Fibroblast of peridontal ligament (primary cell): ENCODE measurements at regions not wholly inside any gene's neighbourhood (a gene's known extent, or its start where the extent isn't known, plus 50 kb on each side); places are given as distances from the start of the nearest gene placed in this dataset.

ENCODE experiments used
- DNase-seq: peaks from one replicate; pipeline ENCODE4 v3.0.0-alpha.2; 2010; ENCODE audit errors: extremely low read depth

- no peak for DNase-seq
These were observed 140.2 kb upstream of the PJA1 start for GRCh38 chrX:69305333-69306062.

- no peak for DNase-seq
These were observed 138.0 kb upstream of the PJA1 start for GRCh38 chrX:69303231-69303630.

- no peak for DNase-seq
These were observed 134.9 kb upstream of the PJA1 start for GRCh38 chrX:69299951-69300714.

GRCh38 chrX:69299285-69299684 is 134.0 kb upstream of the PJA1 start:
- no peak for DNase-seq

GRCh38 chrX:69298466-69299140 is 133.3 kb upstream of the PJA1 start:
- DNase-seq: peak; percentile 2

DNA sequence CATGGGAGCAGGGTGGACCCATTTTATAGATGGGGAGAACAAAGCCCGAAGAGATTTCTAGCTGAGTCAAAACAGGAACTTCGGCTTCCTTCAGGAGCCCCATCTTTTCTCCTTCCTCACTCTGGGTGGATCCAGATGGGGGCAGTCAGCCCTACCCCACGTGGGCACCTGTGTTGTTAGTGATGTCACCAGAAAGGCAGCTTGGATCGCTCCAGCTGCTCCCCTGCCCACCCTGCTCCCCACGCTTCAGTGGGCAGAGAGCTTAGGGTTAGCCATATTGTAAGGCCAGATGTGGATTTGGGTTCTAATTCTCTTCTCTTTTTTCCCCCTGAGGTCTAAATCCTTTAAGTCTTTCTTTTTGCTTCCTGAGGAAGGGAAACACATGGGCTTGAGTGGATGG is 132.3 kb upstream of the PJA1 start:
- DNase-seq: no peak

GRCh38 chrX:69293776-69294601 is 128.7 kb upstream of the PJA1 start:
- no peak for DNase-seq

DNA sequence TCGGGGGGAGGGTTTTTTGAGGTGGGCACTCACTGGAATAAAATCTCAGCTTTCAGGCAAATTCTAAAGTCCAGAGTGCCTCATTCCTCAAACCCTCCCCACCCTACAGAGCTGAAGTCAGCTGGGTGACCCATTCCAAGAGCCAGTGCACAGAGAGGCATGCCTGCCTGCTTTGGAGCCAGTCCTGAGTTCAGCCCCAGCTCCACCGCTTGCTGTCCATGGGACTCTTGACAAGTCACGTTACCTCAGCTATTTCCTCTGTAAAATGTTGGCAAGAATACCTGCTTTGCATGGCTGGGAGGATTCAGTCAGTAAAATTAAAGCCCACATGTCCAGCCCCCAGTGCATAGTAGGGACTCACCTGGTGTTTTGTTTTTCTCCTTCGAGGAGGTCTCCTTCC is 125.9 kb upstream of the PJA1 start:
- DNase-seq: no peak

DNA sequence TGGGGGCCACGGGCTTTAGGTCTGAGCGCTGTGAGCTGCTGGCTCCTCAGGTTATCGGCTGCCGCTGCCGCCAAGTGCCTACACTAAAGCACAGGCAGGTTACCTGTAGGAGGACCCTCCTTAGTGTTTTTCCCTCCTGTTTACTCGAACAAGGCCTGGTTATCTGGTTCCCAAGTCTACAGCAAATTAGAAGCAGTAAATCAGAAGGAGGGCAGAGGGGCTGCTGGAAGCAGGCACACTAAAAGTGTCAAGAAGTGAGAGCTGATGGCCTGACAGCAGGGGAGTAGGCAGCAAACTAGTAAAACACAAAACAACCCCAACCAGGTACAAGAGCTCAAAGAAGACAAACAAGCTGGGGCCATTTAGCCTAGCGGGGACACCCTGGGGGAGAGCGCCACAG is 125.0 kb upstream of the PJA1 start:
- DNase-seq: no peak

- no peak for DNase-seq
These were observed 124.5 kb upstream of the PJA1 start for GRCh38 chrX:69289793-69290123.

GRCh38 chrX:69289046-69289792 is 124.0 kb upstream of the PJA1 start:
- DNase-seq: no peak

DNA sequence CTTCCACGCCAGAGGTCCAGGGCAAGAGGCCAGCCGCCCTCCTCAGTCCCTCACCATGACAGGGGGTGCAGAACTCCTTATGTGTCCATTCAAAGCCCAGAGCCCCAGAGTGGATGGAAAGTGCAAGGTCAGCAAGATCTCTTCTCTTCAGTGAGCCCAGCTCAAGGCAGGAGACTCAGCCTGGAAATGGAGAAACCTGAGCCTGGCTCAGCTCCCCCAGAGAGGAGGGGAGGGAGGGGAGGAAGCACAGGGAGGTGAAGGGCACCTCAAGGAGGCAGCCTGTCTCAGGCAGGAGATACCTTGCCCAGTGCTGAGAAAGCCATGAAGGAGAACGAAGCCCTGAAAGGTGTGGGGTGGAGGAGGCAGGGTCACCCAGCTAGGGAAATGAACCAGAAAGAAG is 121.8 kb upstream of the PJA1 start:
- DNase-seq: no peak

DNA sequence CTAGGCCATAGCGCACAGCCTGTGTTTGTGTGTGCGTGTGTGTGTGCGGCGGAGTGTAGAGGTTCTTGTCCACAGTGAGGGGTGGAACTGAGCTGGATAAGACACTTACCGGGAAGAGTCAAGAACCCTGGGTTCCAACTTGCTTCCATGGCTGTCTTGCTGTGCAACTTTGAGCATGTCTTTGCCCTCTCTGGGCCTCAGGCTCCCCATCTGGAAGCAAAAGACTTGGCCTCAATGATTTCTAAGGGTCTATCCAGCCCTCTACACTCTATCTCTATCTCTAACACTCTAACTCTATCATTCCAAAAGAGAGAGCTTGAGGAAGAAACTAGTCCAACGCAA is 121.3 kb upstream of the PJA1 start:
- DNase-seq: no peak

DNA sequence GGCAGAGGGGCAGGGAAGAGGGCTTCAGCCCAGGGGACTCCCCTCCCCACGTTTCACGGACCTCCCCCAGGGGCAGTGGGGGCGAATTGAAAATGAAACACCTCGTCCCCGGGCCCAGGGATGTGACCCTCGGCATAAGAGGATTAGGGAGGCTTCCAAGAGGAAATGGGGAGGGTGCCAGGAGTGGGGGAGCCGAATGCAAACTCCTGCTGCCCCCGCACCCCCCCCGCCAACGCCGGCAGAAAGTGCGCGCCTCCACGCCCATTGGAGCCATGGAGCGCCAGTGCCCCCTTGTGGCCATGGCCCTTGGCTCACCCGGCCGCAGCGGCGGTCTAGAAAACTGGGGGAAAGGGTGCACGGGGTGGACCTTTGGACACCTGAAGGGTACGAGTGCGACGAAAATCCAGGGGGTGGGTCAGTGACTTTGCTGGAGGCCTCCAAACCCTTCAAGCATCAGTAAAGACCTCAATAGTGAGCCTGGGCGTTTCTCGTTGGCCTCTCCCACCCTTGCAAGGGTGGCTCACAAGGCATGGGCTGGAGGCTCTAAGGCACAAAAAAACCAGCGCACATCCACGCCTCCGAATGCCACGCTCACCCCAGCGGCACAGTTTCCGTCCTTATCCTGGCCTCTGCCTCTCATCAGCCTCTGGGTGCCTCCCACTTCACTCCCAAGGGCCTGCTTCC is 120.8 kb upstream of the PJA1 start:
- DNase-seq: peak; percentile 16

- peak; percentile 9 for DNase-seq
These were observed 120.2 kb upstream of the PJA1 start for GRCh38 chrX:69285401-69285877.

- no peak for DNase-seq
These were observed 119.2 kb upstream of the PJA1 start for GRCh38 chrX:69284491-69284890.

- no peak for DNase-seq
These were observed 117.8 kb upstream of the PJA1 start for GRCh38 chrX:69282893-69283690.

DNA sequence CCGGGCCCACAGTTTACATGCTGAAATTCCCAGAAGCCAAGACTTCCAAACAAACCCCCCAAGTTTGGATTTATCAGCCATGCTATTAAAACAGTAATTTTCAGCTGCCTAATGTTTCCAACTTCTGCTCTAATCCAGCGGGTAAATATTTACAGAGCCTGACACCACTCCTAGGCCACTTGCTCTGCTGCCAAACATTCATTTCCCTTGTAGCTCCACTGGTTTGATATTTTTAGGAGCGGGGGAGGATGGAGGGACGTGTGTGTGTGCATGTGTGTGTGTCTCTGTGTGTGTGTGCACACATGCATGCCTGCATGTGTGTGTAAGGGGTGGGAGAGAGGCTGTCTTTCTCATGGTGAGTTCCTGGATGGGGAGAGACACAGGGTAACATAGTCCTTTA is 115.7 kb upstream of the PJA1 start:
- DNase-seq: no peak

DNA sequence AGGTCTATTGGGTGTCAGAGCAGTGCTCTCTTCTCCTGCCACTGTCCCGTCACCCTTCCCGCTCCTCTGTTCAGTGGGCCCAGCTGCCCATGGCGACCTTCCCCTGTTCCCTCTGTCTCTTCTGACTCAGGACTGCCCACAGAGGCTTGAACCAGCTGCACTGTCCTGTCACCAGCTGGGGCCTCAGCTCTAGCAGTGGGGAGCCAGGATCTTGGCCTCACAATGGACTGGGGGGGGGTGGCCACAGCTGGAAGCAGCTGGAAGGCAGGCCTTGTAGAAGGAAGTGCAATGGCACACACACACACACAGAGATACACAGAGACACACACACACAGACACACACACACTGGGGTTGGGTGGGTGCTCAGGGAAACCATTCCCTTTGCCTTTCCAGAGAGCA is 114.0 kb upstream of the PJA1 start:
- no peak for DNase-seq
